NCI-H2029 (cell line): ENCODE measurements at regions not wholly inside any gene's neighbourhood (a gene's known extent, or its start where the extent isn't known, plus 50 kb on each side); places are given as distances from the start of the nearest gene placed in this dataset.
"Not testable (repeated sequence)": the region's sequence is repeated elsewhere in the genome, so short reads cannot be mapped to it uniquely, and the experiment has no call there.

Source experiments
- DNase-seq: peaks from one replicate; lab custom pipeline; 2025; lab: John Stamatoyannopoulos, UW

DNA sequence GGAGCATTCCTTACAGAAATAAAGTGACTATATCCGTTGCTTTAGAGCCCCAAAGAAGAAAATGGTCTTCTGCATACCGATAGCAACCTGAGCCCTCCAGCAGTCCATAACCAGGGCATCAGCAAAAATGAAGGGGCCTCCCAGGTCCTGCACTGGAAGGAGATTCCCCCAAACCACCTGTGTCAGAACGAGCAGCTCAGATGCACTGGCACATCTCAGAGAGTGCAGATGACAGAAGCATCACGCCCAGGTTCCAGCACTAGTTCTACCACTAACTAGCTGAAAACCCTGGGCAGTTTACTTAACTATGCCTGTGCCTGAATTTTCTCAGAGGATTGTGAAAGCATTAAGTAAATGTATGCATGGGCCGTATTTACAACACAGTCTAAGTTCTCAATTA is 466.7 kb upstream of the MYT1L start:
- no peak for DNase-seq

DNA sequence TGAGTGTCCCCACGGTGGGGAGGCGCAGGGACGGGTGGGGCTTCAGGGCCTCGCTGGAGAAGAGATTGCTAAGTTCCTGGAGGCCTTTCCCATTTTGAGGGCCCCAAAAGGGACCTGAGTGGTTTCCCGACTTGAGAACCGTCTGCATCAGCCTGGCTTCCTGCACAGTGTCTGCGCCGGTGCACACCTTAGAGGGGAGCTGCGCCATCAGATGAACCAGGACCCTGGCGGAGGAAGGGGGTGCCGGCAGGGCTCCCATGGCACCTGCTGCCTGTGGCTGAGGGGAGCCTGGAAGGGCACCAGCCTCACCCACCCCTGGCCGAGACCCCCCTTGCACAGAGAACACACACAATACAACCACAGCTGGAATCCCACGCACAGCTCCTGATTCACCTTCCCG is 465.1 kb upstream of the MYT1L start:
- no peak for DNase-seq

DNA sequence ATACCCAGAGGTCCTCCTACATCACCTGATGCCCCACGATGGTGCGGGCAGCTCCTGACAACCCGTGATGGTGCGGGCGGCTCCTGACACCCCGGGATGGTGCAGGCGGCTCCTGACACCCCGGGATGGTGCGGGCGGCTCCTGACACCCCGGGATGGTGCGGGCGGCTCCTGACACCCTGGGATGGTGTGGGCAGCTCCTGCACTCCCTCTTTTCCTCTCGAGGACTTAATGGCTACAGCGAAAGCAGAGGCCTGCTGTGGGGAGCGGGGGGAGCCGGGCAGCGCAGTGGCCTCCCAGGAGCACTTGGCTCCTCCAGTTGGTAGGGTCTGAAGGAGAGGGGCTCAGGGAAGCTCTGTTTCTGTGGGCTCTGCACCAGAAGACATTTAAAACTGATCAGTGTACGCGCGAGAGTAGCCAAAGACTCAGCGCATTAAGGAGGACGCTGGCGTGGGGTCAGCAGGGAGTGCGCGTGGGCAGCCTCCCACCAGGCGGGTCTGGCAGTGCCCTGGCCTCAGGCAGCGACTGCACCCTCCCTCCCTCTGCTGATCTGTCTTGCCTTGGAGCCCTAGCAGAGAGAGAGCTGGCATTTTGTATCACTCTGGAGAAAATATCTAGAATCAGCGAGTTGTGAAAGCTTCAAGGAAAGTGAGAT is 464.5 kb upstream of the MYT1L start:
- DNase-seq, result no peak

DNA sequence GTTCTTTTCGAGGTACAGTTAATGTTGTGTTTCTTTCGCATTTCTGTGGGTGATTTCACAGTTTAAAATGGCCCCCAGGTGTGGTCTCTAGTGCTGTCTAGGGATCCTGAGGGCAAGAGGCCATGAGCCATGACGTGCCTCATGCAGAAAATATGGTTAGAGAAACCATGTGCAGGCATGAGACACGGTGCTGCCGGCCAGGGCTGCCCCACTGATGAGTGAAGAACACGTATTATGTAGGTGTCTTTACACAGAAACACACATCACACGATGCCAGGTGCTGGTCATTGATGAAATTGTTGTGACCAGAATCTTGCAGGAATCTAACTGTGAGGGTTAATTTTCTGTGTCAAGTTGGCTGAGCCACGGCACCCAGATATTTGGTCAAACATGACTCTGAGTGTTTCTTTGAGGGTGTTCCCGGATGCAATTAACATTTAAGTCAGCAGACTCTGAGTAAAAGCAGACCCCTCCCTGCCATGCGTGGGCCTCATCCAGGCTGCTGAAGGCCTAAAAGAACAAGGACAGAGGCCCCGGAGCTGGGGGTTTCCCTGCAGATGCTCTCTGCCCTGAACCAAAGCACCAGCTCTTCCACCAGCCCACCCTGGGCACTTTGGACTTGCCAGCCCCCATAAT is 463.0 kb upstream of the MYT1L start:
- DNase-seq, result no peak

DNA sequence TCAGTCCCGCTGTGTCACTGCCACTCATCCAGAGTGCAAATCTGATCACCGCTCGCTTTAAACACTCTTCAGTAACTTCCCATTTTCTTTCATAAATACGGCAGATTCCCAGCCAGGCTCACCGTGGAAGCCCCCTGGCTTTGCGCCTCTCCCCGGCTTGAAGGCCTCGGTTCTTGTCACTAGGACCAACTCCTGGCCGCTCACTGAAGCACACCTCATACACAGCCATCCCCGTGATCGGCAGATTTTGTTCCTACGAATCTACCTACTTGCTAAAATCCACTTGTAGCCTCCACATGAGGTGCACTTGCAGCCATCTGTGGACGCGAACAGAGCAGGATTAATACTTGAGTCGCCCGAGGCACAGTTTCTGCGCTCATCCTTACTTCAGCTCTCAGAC is 462.4 kb upstream of the MYT1L start:
- DNase-seq, result no peak

DNA sequence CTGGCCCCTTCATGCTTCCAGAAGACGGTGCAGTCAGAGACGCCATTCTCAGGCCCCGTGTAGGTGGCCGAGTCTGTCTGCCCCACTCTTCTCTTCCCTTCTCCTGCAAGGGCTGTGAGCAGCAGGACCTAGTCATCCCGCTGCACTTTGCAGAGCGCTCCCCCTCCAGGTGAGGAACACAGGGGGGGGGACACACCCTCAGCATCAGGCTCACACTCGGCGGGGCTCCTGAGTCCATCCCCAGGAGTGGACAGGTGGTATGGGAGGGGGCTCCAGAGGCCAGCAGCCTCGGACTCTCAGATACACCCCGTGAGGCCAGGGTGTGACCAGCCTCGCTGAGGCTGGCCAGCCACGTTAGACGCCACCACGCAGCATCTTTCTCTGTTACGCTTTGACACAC is 460.5 kb upstream of the MYT1L start:
- DNase-seq, result no peak

DNA sequence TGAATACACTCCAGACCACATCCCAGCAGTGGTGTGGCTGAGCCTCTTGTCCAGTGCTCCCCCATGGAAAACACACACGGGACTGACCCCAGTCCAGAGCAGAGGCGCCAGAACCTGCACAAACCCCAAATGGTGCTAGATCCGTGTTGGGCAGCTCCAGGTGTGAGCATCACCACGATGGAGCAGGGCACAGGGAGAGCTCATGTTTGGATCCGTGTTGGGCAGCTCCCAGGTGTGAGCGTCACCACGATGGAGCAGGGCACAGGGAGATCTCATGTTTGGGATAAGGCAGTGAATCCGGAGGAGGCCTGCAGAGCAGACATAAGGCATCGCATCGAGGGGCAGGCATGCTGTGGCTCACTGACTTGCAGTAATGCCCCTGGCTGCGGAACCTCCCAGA is 460.0 kb upstream of the MYT1L start:
- no peak for DNase-seq

DNA sequence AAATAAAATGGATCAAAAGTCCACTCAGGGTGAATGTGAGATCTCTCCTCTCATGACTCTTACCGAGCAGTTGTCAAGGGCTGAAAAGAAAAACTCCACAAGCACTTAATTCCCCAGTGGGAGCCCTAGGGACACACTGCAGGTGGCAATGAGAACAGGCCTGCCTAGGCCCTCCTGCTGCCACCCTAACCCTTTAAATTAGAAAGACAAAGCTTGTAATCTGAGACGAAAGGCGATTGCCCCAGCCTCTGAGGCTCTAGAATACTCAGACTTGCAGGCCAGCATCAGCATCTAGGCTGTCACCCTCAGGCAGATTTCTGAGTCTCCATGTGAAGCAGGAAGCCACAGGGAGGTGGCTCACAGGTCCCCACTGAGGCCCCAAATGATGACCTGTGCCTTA is 457.0 kb upstream of the MYT1L start:
- DNase-seq, result peak; percentile 46

DNA sequence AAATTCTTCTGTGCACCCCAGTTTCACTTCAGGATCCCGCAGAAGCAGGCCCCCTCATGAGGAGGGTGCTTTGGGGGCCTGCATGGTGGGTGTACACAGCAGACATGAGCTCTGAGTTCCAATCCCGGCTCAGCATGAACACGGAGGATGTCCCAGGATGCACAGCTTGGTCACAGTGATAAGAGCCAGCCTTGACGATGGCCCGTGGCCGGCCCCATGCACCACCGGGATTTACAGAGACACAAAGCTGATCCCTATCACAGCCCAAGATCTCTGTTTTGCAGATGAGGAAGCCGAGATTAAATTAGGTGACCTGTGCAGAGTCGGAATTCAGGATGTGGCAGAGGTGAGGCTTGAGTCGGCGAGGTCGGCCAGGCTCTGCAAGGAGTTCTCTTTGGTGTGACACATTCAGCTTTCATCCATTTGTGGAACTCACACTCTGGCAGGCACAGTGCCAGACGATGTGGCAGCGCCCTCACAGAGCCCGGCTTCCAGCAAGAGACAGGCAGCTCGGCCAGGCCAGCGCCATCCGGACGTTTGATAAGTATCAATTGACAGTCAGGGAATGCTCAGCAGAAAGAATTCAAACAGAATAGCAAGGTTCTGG is 456.3 kb upstream of the MYT1L start:
- DNase-seq, result peak; percentile 48

DNA sequence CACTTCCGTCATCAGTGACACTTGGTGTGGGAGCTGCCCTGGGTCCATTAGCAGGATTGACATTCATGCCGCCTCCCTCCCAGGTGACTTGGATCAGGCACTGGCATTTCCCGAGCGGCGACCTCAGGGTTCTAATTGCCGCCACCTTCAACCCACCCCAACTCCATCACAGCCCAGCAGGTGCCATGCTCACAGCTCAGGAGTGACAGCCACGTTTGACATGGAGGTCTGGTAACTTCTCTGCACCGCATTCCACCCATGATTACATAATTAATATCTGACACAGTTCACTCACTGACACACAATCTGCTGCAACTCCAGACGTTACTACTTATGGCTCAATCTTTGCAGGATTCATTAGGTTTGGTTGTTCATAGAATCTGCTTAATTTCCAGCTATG is 450.9 kb upstream of the MYT1L start:
- DNase-seq, result no peak

DNA sequence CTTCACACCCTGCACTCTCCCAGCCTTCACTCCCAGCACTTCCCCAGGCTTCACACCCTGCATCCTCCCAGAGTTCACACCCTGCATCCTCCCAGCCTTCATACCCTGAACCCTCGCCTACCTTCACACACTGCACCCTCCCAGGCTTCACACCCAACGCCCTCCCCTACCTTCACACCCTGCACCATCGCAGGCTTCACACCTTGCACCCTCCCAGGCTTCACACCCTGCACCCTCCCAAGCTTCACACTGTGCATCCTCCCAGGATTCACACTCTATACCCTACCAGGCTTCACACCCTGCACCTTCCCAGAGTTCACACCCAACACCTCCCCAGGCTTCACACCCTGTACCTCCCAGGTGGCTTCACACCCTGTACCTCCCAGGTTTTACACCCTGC is 448.7 kb upstream of the MYT1L start:
- DNase-seq, result no peak

DNA sequence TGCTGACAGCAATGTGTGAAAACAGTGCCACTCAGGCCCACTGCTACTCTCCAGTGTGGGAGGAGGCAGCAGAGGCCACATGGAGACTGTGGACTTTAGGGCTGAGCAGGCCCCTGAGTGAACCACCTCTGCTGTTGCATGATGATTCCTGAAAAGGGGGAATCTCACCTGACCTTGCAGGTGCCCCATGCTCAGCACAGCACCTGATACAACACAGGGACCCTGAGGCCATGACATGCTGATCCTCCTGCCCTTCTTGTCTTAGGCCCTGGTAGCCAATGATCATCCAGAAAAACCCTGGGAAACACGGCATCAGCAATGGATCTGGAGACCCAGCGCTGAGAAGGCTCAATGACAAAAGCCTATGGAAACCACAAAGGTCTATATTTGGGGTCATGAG is 446.8 kb upstream of the MYT1L start:
- no peak for DNase-seq

DNA sequence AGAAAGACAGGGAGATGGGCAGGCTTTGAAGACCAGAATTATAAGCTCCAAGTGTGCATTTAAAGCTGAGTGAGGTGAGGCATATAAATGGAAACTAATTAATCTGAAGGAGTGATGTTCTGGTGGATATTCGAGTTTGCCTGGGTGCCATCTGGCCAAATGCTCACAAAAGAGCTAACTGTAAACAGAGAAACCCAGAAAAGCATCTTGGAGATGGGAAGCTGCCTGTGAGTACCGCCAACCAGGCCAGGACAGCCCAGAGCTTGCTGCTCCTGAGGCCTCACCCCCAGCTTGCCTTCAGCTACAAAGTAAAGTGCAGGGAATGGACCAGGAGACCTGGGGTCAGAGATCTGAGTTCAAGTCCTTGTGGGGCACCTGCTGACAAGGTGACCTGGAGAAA is 446.1 kb upstream of the MYT1L start:
- no peak for DNase-seq

DNA sequence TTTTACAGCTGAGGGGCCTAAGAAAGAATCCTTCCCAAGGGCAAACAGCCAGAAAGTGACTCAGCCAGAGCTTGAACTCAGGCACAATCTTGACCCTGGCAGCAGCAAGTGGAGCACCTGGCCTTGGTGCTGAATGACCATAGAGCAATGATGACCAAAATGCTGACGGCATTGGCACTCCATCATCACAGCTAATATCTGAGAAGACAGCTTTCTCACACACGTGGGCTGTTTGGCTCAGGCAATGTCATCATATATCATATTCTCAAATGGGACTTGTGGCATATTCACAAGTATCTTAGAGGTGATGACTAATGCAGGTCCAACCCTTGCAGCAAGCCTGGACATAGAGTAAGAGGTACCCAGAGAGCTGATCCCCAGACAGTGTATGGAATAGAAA is 443.9 kb upstream of the MYT1L start:
- no peak for DNase-seq

DNA sequence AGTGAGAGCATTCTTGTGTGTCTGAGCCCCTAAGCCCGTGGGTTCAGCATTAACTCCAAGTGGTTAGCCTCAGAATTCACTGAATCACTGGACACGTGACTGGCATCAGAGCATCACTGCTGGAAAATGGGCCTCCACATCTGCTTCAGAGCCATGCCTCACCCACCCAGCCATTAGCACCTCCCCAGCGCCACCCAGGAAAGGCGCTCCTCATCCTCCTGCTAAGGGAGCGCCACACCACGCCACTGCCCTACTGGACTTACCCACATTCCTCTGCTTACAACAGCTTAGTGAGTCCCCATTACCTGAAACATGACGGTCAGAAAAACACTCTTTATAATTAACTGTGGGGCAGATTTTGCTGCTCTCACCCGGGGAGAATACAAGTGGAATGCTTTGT is 442.6 kb upstream of the MYT1L start:
- DNase-seq, result no peak

DNA sequence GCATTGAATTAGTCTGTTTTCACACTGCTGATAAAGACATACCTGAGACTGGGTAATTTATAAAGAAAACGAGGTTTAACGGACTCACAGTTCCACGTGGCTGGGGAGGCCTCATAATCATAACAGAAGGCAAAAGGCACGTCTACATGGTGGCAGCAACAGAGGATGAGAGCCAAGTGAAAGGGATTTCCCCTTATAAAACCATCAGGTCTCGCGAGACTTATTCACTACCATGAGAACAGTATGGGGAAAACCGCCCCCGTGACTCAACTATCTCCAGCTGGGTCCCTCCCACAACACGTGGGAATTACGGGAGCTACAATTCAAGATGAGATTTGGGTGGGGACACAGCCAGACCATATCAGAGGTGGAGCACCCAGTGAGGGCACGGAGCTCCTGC is 442.0 kb upstream of the MYT1L start:
- not testable (repeated sequence) for DNase-seq

DNA sequence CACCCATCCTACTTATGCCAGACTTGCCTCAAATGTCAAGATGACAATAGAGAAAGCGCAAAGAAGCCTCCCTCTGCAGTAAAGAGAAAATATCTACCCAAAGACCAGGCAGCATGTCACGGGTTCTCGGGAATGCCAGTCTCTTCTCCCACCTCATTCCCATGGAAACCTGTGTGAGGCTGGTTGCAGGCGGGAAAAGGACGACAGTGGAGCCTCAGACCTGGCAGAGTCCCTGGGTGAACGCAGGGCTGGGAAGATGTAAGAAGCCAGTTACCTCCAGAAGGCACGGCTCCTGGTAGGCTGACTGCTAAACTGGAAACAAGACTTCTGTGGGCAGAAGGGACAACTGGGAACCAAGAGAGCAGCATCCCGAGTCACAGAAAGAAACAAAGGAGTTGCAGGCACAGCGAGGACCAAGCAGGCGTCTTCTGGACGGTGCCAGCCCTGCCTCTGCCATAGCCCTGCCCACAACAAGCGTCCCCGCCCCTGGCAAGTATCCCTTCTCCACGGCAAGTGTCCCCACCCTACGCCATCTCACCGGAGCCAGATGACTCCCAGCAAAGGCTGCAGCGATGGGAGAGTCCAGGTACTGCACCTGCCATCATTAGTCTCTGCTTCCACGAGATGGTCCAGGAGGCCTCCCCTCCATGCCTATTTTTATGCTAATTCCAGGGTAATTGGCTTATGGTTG is 440.8 kb upstream of the MYT1L start:
- DNase-seq, result no peak

DNA sequence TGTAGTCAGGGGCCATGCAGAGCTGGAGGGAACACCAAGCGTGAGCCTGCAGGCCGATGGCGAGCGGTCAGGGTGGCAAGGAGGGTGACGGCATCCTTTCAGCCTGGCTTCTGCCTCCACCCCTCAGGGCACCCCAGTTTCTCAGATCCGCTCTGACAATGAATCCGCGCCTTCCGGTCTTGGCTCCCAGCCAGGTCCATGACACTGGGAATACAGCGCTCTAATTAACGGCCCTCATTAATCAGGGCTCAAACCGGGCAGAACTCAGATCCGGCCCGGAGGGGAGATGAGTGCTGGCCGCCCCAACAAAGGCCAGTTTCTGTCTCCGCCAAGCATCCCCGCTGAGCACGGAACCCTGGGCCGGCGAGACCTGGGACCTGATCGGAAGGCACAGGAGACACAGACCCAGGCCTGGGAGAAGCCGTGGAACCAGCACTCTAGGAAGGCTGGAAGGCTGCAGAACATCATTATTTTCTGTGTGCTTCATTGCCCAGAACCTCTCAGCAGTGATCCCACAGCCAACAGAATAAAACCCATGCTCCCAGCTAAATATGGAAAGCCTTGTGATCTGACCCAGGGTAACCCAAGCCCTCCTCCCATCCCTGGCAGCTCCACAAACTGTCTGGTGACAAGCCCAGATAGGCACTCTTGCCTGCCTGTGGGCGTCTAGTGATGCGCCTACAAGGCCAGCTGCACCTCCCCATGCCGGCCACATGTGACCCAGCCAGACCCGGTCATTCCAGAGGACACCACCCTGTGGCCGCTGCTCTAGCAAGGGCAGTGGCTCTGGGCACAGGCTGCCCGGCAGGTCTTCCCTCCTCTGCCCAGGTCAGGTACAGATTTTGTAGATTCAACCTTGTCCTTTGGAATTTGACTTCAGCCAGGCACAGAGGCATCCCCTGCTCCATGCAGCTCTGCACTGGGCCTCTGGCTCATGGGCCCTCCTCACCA is 438.7 kb upstream of the MYT1L start:
- DNase-seq, result no peak

DNA sequence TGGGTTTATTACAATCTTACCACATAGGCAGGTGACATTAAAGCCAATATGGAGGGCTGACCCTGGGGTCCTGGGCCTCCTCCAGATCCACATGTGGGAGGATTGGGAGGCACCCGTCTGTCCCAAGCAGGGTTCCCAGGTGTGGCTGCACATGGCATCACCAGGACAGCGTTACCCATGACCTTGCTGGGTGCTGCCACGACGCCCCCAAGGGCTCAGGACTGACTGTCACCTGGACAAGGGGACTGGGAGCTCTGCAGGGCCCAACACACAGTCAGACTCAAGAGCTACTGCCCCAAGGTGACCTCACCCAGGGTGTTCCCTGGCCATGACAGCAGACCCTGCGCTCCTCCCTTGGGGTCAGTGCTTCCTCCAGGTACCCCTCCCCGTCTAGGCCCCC is 437.4 kb upstream of the MYT1L start:
- no peak for DNase-seq

DNA sequence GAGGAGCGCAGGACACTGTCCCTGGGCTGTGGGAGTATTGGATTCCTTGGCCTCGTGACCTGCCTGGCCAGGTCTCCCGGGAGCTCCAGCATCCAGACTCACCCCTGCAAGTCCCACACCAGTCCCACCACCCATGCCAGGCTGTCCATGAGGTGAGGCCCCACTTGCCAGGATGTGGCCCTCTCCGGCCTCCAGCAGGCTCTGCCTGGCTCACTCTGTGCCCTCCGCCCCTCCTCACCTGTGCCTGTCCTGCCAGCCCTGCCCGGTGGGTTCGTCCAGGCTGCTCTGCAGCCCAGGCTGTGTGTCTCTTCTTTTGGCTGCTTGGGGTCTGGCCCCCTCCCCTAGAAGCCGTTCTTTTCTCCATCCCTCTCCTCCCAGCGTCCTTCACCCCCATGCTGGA is 436.8 kb upstream of the MYT1L start:
- no peak for DNase-seq

DNA sequence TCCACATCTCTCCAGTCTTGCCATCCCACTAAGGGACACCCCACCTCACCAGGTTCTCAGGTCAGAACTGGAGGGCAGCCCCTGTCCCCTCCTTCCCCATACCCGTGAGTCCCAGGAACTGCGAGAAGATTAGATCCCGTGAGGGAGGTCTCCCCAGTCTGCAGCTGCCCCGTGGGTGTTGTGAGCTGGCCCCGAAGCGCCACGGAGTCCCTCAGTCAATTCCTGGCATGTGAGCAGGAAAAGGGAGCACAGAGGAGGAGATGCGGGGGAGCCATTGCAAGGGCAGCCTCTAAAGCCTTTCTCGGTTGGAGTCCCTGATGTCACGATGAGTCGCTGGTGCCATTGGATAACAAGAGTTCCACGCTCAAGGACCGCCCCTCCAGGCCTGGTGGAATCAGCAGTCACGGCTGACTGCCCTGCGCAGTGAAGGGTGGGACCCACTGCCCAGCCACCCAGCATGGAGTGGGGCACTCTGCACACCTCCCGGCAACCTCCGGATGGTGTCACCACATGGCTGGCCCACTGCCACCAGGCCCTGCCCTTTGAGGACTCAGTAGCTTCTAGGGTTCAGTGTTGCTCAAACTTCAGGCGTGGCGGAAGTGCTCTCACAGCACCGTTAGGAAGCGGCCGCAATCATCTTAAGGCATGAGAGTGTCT is 434.9 kb upstream of the MYT1L start:
- no peak for DNase-seq
